Ovary (tissue), 3 donors: ENCODE measurements at regions not wholly inside any gene's neighbourhood (a gene's known extent, or its start where the extent isn't known, plus 50 kb on each side); places are given as distances from the start of the nearest gene placed in this dataset.

ENCODE experiments used
- EP300 ChIP-seq: sonication (generic); formaldehyde crosslinking; IDR thresholded peaks from one replicate; pipeline ENCODE4 v1.6.1; 2017; ENCODE audit warnings: antibody characterized with exemption
- TF ChIP-seq, protein P1 (sequence below), 3 donors: fragments of 450-650 bp in 2 of 3; fragments of 200-600 bp in 1 of 3; IDR thresholded peaks; one replicate each; pipeline versions ENCODE4 v1.5.1 to v1.8.0; 2016 to 2022; ENCODE audit warnings: antibody characterized with exemption in 3 of 3, mild to moderate bottlenecking in 1 of 3
- donor health status: DM: no; HTN: no; CAD: no.

DNA sequence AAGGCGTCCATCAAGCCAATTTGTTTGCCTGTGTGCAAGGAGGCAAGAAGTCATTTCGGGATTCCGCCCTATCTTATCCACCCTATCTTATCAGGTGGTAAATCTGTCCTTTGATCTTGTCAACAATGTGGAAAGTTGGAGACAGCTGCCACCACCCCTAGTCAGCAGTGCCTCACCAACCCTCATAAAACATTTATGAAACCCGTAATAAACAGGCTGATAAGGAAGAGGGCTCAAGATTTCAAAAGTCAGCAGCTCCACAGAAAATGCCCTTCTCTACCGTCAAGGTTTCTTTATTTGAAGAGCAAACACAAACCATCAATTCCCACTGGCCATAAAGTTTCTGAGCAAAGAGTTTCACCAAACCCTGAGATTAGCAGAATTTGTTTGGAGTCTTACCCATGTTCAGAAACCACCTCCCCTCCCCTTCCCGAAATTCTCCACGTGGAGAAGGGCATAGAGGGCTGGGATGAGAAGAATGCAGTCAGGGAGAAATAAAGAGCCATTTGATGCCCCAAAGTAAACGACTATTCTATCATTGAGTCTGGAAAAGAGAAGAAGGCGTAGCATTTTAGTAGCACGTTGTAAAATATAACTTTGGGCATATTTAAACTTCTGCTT lies 196.0 kb upstream of the GPR12 start:
- no peak for TF ChIP-seq EP300
- TF ChIP-seq, protein P1, sequence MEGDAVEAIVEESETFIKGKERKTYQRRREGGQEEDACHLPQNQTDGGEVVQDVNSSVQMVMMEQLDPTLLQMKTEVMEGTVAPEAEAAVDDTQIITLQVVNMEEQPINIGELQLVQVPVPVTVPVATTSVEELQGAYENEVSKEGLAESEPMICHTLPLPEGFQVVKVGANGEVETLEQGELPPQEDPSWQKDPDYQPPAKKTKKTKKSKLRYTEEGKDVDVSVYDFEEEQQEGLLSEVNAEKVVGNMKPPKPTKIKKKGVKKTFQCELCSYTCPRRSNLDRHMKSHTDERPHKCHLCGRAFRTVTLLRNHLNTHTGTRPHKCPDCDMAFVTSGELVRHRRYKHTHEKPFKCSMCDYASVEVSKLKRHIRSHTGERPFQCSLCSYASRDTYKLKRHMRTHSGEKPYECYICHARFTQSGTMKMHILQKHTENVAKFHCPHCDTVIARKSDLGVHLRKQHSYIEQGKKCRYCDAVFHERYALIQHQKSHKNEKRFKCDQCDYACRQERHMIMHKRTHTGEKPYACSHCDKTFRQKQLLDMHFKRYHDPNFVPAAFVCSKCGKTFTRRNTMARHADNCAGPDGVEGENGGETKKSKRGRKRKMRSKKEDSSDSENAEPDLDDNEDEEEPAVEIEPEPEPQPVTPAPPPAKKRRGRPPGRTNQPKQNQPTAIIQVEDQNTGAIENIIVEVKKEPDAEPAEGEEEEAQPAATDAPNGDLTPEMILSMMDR (IDR thresholded peaks at IDR 0.05), result no peak
